ENCODE measurements at regions not wholly inside any gene's neighbourhood (a gene's known extent, or its start where the extent isn't known, plus 50 kb on each side); places are given as distances from the start of the nearest gene placed in this dataset.

GRCh38 chr18:4581966-4582365 is 126.9 kb upstream of the DLGAP1 start:
- Histone ChIP-seq H3K27ac (replicated peaks) (no peak overlapping the region), H3K4me3 (no peak overlapping the region), H3K36me3 (no peaks in the 10 kb centered on the region), H3K4me1 (no peaks in the 10 kb centered on the region), H3K27me3 (ENCODE audit: low read depth) (no peaks in the 10 kb centered on the region), H3K9me3 (replicated peaks) (peaks cover 27% of the 10 kb centered on the region)
- no peak for DNase-seq
- TF ChIP-seq CTCF (IDR thresholded peaks at IDR 0.05; ENCODE audit: borderline replicate concordance), result no peak
- intact Hi-C loops (cut with micrococcal nuclease), result no loop called here

GRCh38 chr18:4578449-4578848 is 123.3 kb upstream of the DLGAP1 start:
- TF ChIP-seq CTCF (IDR thresholded peaks at IDR 0.05; ENCODE audit: borderline replicate concordance), result no peak
- no peaks in the 10 kb centered on the region for H3K4me1 ChIP-seq
- intact Hi-C loops (cut with micrococcal nuclease), result no loop called here
- H3K9me3 ChIP-seq (replicated peaks), result peaks cover 60% of the 10 kb centered on the region
- no peak for DNase-seq
- no peaks in the 10 kb centered on the region for H3K27me3 ChIP-seq (ENCODE audit: low read depth)
- no peak overlapping the region for H3K4me3 ChIP-seq
- no peak overlapping the region for H3K27ac ChIP-seq (replicated peaks)
- H3K36me3 ChIP-seq, result no peaks in the 10 kb centered on the region

- intact Hi-C loops (cut with micrococcal nuclease), result no loop called here
- DNase-seq, result no peak
- Histone ChIP-seq H3K27ac (replicated peaks) (no peak overlapping the region), H3K4me1 (no peaks in the 10 kb centered on the region), H3K9me3 (replicated peaks) (peaks cover 82% of the 10 kb centered on the region), H3K4me3 (no peak overlapping the region), H3K36me3 (no peaks in the 10 kb centered on the region), H3K27me3 (ENCODE audit: low read depth) (no peaks in the 10 kb centered on the region)
- TF ChIP-seq CTCF (IDR thresholded peaks at IDR 0.05; ENCODE audit: borderline replicate concordance), result no peak
These were observed 118.6 kb upstream of the DLGAP1 start for GRCh38 chr18:4573735-4574134.

- intact Hi-C loops (cut with micrococcal nuclease), result no loop called here
These were observed 102.4 kb upstream of the DLGAP1 start for GRCh38 chr18:4557502-4557901.

GRCh38 chr18:4551001-4551360 is 95.9 kb upstream of the DLGAP1 start:
- H3K9me3 ChIP-seq (replicated peaks), result no peaks in the 10 kb centered on the region
- no peak for DNase-seq
- no peak overlapping the region for H3K27ac ChIP-seq (replicated peaks)
- no peak overlapping the region for H3K4me3 ChIP-seq
- H3K27me3 ChIP-seq (ENCODE audit: low read depth), result no peaks in the 10 kb centered on the region
- intact Hi-C loops (cut with micrococcal nuclease), result no loop called here
- TF ChIP-seq CTCF (IDR thresholded peaks at IDR 0.05; ENCODE audit: borderline replicate concordance), result no peak
- H3K4me1 ChIP-seq, result no peaks in the 10 kb centered on the region
- no peaks in the 10 kb centered on the region for H3K36me3 ChIP-seq

More at GRCh38 chr18:4557502-4557901, 102.4 kb upstream of the DLGAP1 start:
- DNase-seq, result no peak
- H3K4me3 ChIP-seq, result no peak overlapping the region
- H3K9me3 ChIP-seq (replicated peaks), result peaks cover 24% of the 10 kb centered on the region
- no peak for TF ChIP-seq CTCF (IDR thresholded peaks at IDR 0.05; ENCODE audit: borderline replicate concordance)
- H3K4me1 ChIP-seq, result no peaks in the 10 kb centered on the region
- H3K27me3 ChIP-seq (ENCODE audit: low read depth), result no peaks in the 10 kb centered on the region
- H3K27ac ChIP-seq (replicated peaks), result no peak overlapping the region
- H3K36me3 ChIP-seq, result no peaks in the 10 kb centered on the region
